HepG2 (cell line): ENCODE measurements at regions not wholly inside any gene's neighbourhood (a gene's known extent, or its start where the extent isn't known, plus 50 kb on each side); places are given as distances from the start of the nearest gene placed in this dataset.

Source experiments
- ASH2L ChIP-seq: fragments of 300-600, 200-600 bp; sonication (generic); IDR thresholded peaks from 2 replicates; pipeline ENCODE4 v1.7.0; 2017; ENCODE audit warnings: low read depth, mild to moderate bottlenecking, moderate library complexity, mixed read lengths, low read length; ENCODE audit not compliant: insufficient read length
- BRCA1 ChIP-seq: sonication (generic); formaldehyde crosslinking; IDR thresholded peaks from 2 replicates; pipeline ENCODE4 v1.4.0; 2020; ENCODE audit warnings: missing genetic modification reagents
- EZH2 ChIP-seq: conservative IDR thresholded peaks from 2 replicates; pipeline ENCODE4 v1.6.1; 2012; ENCODE audit warnings: mild to moderate bottlenecking, low read depth, low read length, moderate library complexity
- HOXD1 ChIP-seq: sonication (generic); formaldehyde crosslinking; IDR thresholded peaks from 2 replicates; pipeline ENCODE4 v1.5.0; 2020; ENCODE audit warnings: missing genetic modification reagents
- JUND ChIP-seq: sonication (generic); formaldehyde crosslinking; IDR thresholded peaks from 2 replicates; pipeline ENCODE4 v1.8.0; 2022; ENCODE audit warnings: mild to moderate bottlenecking, missing genetic modification reagents
- KLF16 ChIP-seq, 2 experiments: sonication (generic) in 1 of 2; formaldehyde crosslinking in 1 of 2; IDR thresholded peaks; 2 replicates each; pipeline versions ENCODE4 v1.6.1 to v1.8.0; 2016 to 2023; ENCODE audit warnings: missing genetic modification reagents in 2 of 2, missing compliant biosample characterization in 1 of 2
- U2AF2 ChIP-seq: fragments of 200-400 bp; formaldehyde crosslinking; IDR thresholded peaks from 2 replicates; pipeline ENCODE4 v1.6.1; 2017; ENCODE audit warnings: low read depth, mild to moderate bottlenecking, low read length
- ZNF616 ChIP-seq: sonication (generic); formaldehyde crosslinking; IDR thresholded peaks from 2 replicates; pipeline ENCODE4 v1.5.0; 2020; ENCODE audit warnings: low read depth, mild to moderate bottlenecking, missing genetic modification reagents
- TF ChIP-seq, protein P1 (sequence below): sonication (generic); formaldehyde crosslinking; IDR thresholded peaks from 2 replicates; pipeline ENCODE4 v1.4.0; 2020; ENCODE audit warnings: mild to moderate bottlenecking, missing genetic modification reagents
- TF ChIP-seq, protein P2 (sequence below), 2 experiments: fragments of 450-650 bp in 1 of 2; sonication (generic) in 1 of 2; formaldehyde crosslinking; IDR thresholded peaks; 2 replicates each; pipeline versions ENCODE4 v1.5.0 to v1.8.0; 2020 to 2022; ENCODE audit warnings: mild to moderate bottlenecking in 1 of 2, missing genetic modification reagents in 1 of 2
- TF ChIP-seq, protein P3 (sequence below): sonication (generic); formaldehyde crosslinking; conservative IDR thresholded peaks from 2 replicates; pipeline ENCODE4 v1.4.0; 2020; ENCODE audit warnings: missing genetic modification reagents

DNA sequence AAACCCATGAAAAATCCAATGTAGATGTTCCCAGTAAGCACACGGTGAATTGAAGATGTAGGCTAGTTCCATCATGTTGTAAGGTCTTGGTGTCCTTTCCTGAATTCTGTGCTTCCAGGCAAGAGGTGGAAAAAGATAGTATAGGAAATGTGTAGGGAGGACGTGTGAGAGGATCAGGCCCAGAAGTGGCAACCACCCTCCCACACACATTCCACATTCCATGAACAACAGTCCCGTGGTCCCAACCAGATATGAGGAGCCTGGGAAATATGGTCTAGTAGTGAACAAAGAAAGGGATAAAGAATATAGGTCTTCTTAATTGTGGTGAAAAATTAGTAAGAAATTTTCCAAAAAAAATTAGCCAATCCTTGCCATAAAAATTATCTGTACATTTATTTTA, 1254.2 kb upstream of the SLC10A2 start (continued):
- TF ChIP-seq, protein P1, sequence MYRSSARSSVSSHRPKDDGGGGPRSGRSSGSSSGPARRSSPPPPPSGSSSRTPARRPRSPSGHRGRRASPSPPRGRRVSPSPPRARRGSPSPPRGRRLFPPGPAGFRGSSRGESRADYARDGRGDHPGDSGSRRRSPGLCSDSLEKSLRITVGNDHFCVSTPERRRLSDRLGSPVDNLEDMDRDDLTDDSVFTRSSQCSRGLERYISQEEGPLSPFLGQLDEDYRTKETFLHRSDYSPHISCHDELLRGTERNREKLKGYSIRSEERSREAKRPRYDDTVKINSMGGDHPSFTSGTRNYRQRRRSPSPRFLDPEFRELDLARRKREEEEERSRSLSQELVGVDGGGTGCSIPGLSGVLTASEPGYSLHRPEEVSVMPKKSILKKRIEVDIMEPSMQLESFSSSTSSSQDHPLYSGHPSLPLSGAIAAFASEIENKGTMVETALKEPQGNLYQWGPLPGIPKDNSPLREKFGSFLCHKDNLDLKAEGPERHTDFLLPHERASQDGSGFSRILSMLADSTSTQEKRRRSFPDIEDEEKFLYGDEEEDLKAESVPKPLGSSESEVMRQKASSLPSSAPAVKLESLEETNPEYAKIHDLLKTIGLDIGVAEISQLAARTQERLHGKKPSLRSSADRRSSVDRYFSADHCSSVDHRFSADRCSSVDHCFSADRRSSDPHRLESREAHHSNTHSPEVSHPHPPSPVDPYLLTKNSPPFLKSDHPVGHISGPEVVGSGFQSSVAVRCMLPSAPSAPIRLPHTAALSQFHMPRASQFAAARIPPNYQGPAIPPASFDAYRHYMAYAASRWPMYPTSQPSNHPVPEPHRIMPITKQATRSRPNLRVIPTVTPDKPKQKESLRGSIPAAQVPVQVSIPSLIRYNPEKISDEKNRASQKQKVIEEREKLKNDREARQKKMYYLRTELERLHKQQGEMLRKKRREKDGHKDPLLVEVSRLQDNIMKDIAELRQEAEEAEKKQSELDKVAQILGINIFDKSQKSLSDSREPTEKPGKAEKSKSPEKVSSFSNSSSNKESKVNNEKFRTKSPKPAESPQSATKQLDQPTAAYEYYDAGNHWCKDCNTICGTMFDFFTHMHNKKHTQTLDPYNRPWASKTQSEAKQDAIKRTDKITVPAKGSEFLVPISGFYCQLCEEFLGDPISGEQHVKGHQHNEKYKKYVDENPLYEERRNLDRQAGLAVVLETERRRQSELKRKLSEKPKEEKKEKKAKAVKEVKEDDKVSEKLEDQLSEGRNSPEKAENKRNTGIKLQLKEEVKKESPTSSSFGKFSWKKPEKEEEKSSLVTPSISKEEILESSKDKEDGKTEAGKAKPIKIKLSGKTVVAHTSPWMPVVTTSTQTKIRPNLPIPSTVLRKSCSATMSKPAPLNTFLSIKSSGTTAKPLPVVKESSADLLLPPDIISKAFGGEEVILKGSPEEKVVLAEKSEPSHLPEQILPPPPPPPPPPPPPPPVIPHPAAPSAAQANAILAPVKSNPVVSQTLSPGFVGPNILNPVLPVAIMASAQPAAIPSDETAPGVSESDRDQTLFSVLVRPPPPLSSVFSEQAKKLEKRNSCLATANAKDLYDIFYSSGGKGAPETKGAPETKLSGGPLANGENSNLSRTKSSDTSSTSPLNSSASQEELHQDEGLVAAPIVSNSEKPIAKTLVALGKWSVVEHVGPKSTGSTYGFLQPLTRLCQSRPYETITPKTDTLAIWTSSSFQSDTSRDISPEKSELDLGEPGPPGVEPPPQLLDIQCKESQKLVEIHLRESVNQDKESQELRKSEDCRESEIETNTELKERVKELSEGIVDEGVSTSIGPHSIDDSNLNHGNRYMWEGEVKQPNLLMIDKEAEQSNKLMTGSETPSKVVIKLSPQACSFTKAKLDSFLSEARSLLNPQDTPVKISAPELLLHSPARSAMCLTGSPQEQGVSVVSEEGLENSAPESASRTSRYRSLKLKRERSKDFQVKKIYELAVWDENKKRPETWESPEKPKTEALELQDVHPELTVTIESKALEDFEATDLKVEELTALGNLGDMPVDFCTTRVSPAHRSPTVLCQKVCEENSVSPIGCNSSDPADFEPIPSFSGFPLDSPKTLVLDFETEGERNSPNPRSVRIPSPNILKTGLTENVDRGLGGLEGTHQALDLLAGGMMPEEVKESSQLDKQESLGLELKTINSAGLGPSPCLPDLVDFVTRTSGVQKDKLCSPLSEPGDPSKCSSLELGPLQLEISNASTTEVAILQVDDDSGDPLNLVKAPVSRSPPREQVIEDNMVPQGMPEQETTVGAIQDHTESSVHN = no peak
- TF ChIP-seq ASH2L (no peak), JUND (no peak), HOXD1 (CRISPR knock-in tag) (no peak), U2AF2 (no peak), KLF16 (CRISPR knock-in tag; IDR thresholded peaks at IDR 0.05) (no peak), BRCA1 (CRISPR knock-in tag) (no peak), ZNF616 (CRISPR knock-in tag) (no peak), EZH2 (no peak)
- TF ChIP-seq, protein P2, sequence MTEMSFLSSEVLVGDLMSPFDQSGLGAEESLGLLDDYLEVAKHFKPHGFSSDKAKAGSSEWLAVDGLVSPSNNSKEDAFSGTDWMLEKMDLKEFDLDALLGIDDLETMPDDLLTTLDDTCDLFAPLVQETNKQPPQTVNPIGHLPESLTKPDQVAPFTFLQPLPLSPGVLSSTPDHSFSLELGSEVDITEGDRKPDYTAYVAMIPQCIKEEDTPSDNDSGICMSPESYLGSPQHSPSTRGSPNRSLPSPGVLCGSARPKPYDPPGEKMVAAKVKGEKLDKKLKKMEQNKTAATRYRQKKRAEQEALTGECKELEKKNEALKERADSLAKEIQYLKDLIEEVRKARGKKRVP (CRISPR knock-in tag; IDR thresholded peaks at IDR 0.05) = no peak
- TF ChIP-seq, protein P3, sequence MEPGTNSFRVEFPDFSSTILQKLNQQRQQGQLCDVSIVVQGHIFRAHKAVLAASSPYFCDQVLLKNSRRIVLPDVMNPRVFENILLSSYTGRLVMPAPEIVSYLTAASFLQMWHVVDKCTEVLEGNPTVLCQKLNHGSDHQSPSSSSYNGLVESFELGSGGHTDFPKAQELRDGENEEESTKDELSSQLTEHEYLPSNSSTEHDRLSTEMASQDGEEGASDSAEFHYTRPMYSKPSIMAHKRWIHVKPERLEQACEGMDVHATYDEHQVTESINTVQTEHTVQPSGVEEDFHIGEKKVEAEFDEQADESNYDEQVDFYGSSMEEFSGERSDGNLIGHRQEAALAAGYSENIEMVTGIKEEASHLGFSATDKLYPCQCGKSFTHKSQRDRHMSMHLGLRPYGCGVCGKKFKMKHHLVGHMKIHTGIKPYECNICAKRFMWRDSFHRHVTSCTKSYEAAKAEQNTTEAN = no peak
